ENCODE measurements at regions not wholly inside any gene's neighbourhood (a gene's known extent, or its start where the extent isn't known, plus 50 kb on each side); places are given as distances from the start of the nearest gene placed in this dataset.

GRCh38 chr2:192292478-192292877 is 97.7 kb upstream of the TMEFF2 start:
- no peaks in the 10 kb centered on the region for H3K9me3 Mint-ChIP-seq (ENCODE audit: unreplicated experiment)
- H3K4me3 Mint-ChIP-seq (ENCODE audit: unreplicated experiment) = no peak overlapping the region
- Histone ChIP-seq H3K9me3 (no peaks in the 10 kb centered on the region), H3K4me1 (no peaks in the 10 kb centered on the region), H3K36me3 (ENCODE audit: control insufficient read depth, insufficient read depth, low read length) (no peaks in the 10 kb centered on the region), H3K4me3 (ENCODE audit: low read depth, low read length) (no peak overlapping the region), H3K27me3 (replicated peaks; ENCODE audit: control insufficient read depth, insufficient read depth, low read length) (no peaks in the 10 kb centered on the region)
- no peaks in the 10 kb centered on the region for H3K36me3 Mint-ChIP-seq (ENCODE audit: insufficient read depth, unreplicated experiment)
- POLR2A ChIA-PET = no interaction called here
- H3K4me1 Mint-ChIP-seq (ENCODE audit: low read depth, unreplicated experiment) = no peaks in the 10 kb centered on the region
- peaks cover under 1% of the 10 kb centered on the region for H3K27me3 Mint-ChIP-seq (ENCODE audit: insufficient read depth, unreplicated experiment)
- no TSS peak for BruUV-seq (replicated peaks)
- intact Hi-C loops (cut with micrococcal nuclease; ENCODE audit: unreplicated experiment) = no loop called here
- CTCF ChIA-PET = no interaction called here
- DNase-seq = no peak
- no peak overlapping the region for H3K27ac Mint-ChIP-seq (ENCODE audit: unreplicated experiment)
- TF ChIP-seq CTCF (IDR thresholded peaks at IDR 0.05; ENCODE audit: insufficient read depth in 1 of 2, low read depth in 1 of 2, low read length in 1 of 2, severe bottlenecking in 1 of 2, unreplicated experiment in 1 of 2) = no peak

DNA sequence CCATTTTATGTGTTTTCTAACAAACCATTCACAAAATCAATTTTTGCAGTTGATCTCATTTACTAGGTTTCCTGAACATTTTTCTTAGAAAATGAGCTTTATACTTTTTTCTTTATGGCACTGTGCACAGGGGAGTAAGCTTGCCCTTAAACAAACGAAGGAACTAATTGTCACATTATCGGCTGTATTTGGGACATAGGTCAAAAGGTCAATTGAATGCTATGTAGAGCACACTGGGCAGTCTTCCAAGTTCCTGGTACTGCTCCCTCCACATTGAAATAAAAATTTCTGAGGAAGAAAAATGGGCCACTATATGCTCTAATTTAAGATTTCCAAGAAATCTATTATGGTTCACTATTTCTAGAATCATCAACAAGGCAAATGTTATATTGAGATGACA is 93.6 kb upstream of the TMEFF2 start:
- TF ChIP-seq CTCF (IDR thresholded peaks at IDR 0.05; ENCODE audit: insufficient read depth in 1 of 2, low read depth in 1 of 2, low read length in 1 of 2, severe bottlenecking in 1 of 2, unreplicated experiment in 1 of 2) = no peak
- H3K4me3 ChIP-seq (ENCODE audit: low read depth, low read length) = no peak overlapping the region
- Mint-ChIP-seq H3K4me3 (ENCODE audit: unreplicated experiment) (no peak overlapping the region), H3K4me1 (ENCODE audit: low read depth, unreplicated experiment) (no peaks in the 10 kb centered on the region), H3K36me3 (ENCODE audit: insufficient read depth, unreplicated experiment) (no peaks in the 10 kb centered on the region), H3K9me3 (ENCODE audit: unreplicated experiment) (no peaks in the 10 kb centered on the region), H3K27ac (ENCODE audit: unreplicated experiment) (no peak overlapping the region), H3K27me3 (ENCODE audit: insufficient read depth, unreplicated experiment) (no peaks in the 10 kb centered on the region)
- ChIA-PET CTCF (no interaction called here), POLR2A (no interaction called here)
- no peak for DNase-seq
- peaks cover 3% of the 10 kb centered on the region; the same call in 1 of the 2 replicates for H3K9me3 ChIP-seq
- H3K27me3 ChIP-seq (replicated peaks; ENCODE audit: control insufficient read depth, insufficient read depth, low read length) = no peaks in the 10 kb centered on the region
- intact Hi-C loops (cut with micrococcal nuclease; ENCODE audit: unreplicated experiment) = no loop called here
- no TSS peak for BruUV-seq (replicated peaks)
- H3K36me3 ChIP-seq (ENCODE audit: control insufficient read depth, insufficient read depth, low read length) = no peaks in the 10 kb centered on the region
- no peaks in the 10 kb centered on the region for H3K4me1 ChIP-seq

DNA sequence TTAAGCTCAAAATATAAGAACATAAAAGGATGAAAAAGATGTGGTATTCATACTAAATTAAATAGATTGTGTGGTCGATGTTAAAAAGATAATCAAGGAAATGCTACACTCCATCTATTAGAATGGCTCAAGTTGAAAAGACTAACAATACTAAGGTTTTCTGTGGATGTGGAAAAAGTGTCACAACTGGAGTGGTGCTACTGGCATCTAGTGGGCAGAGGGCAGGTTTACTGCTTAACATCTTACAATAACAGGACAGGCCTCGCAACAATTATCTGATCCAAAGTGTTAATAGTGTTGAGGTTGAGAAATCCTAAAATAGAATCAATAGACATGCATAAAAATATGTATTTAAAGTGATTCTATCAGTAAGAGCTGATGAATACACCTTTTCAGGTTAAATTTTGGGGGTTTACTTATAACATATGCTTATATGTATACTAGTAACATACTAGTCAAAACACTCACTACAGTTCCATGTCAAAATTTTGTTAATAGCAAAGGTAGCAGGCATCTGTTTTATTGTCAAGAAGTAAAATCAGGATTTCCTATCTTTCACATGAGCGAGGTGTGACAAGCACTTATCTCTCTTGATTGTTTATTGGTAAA is 91.5 kb upstream of the TMEFF2 start:
- H3K4me3 ChIP-seq (ENCODE audit: low read depth, low read length) = no peak overlapping the region
- H3K4me1 ChIP-seq = no peaks in the 10 kb centered on the region
- H3K27me3 ChIP-seq (replicated peaks; ENCODE audit: control insufficient read depth, insufficient read depth, low read length) = no peaks in the 10 kb centered on the region
- peaks cover 3% of the 10 kb centered on the region; the same call in 1 of the 2 replicates for H3K9me3 ChIP-seq
- peak; percentile 10 to 22 for TF ChIP-seq CTCF (IDR thresholded peaks at IDR 0.05; ENCODE audit: insufficient read depth in 1 of 2, low read depth in 1 of 2, low read length in 1 of 2, severe bottlenecking in 1 of 2, unreplicated experiment in 1 of 2)
- no peak overlapping the region for H3K27ac Mint-ChIP-seq (ENCODE audit: unreplicated experiment)
- H3K36me3 ChIP-seq (ENCODE audit: control insufficient read depth, insufficient read depth, low read length) = no peaks in the 10 kb centered on the region
- intact Hi-C loops (cut with micrococcal nuclease; ENCODE audit: unreplicated experiment) = loop anchor here (1.0 to 2.0 kb wide), 3 partner anchors 96 to 731 kb away; no protein-coding TSS in a partner anchor
- no peaks in the 10 kb centered on the region for H3K36me3 Mint-ChIP-seq (ENCODE audit: insufficient read depth, unreplicated experiment)
- H3K4me1 Mint-ChIP-seq (ENCODE audit: low read depth, unreplicated experiment) = no peaks in the 10 kb centered on the region
- no peaks in the 10 kb centered on the region for H3K9me3 Mint-ChIP-seq (ENCODE audit: unreplicated experiment)
- BruUV-seq (replicated peaks) = no TSS peak
- H3K27me3 Mint-ChIP-seq (ENCODE audit: insufficient read depth, unreplicated experiment) = no peaks in the 10 kb centered on the region
- ChIA-PET POLR2A (no interaction called here), CTCF (no interaction called here)
- DNase-seq = peak in 1 of 2 experiments; percentile 12
- no peak overlapping the region for H3K4me3 Mint-ChIP-seq (ENCODE audit: unreplicated experiment)
